HL-60 (cell line): ENCODE measurements at regions not wholly inside any gene's neighbourhood (a gene's known extent, or its start where the extent isn't known, plus 50 kb on each side); places are given as distances from the start of the nearest gene placed in this dataset.

ENCODE experiments used
- DNase-seq, 2 experiments: peaks; one replicate each; pipeline ENCODE4 v3.0.0-alpha.2; 2010 to 2020; ENCODE audit warnings: low read depth in 1 of 2, low spot score in 1 of 2
- H3K27ac ChIP-seq: fragments of 250-450 bp; sonication (Bioruptor Pico); replicated peaks from 2 replicates; pipeline ENCODE4 v1.5.1; 2020; ENCODE audit warnings: mild to moderate bottlenecking, moderate library complexity
- H3K27me3 ChIP-seq: fragments of 250-450 bp; sonication (Bioruptor Pico); 2 replicates; pipeline ENCODE4 v1.5.1; 2021; ENCODE audit warnings: mild to moderate bottlenecking, moderate library complexity; ENCODE audit not compliant: insufficient read depth, poor library complexity, severe bottlenecking
- H3K4me3 ChIP-seq: replicated peaks from 2 replicates; pipeline ENCODE4 v1.5.1; 2011; ENCODE audit warnings: mild to moderate bottlenecking, control low read depth, low read length; ENCODE audit not compliant: insufficient read depth
- GABPA ChIP-seq: IDR thresholded peaks from 2 replicates; pipeline ENCODE4 v1.6.1; 2012; ENCODE audit warnings: low read depth
- POLR2AphosphoS5 ChIP-seq: IDR thresholded peaks from 2 replicates; pipeline ENCODE4 v1.6.1; 2012; ENCODE audit warnings: low read depth
- REST ChIP-seq: IDR thresholded peaks from 2 replicates; pipeline ENCODE4 v1.6.1; 2012; ENCODE audit warnings: low read depth; ENCODE audit not compliant: insufficient replicate concordance
- SPI1 ChIP-seq: IDR thresholded peaks from 2 replicates; pipeline ENCODE4 v1.6.1; 2012; ENCODE audit warnings: low read depth, mild to moderate bottlenecking, borderline replicate concordance
- TF ChIP-seq, protein P1 (sequence below): IDR thresholded peaks from one replicate; pipeline ENCODE4 v1.5.1; 2011; ENCODE audit warnings: low read length, control low read depth, inconsistent platforms; ENCODE audit not compliant: insufficient read depth

- no peak for TF ChIP-seq POLR2AphosphoS5
- TF ChIP-seq GABPA, result no peak
- TF ChIP-seq, protein P1, sequence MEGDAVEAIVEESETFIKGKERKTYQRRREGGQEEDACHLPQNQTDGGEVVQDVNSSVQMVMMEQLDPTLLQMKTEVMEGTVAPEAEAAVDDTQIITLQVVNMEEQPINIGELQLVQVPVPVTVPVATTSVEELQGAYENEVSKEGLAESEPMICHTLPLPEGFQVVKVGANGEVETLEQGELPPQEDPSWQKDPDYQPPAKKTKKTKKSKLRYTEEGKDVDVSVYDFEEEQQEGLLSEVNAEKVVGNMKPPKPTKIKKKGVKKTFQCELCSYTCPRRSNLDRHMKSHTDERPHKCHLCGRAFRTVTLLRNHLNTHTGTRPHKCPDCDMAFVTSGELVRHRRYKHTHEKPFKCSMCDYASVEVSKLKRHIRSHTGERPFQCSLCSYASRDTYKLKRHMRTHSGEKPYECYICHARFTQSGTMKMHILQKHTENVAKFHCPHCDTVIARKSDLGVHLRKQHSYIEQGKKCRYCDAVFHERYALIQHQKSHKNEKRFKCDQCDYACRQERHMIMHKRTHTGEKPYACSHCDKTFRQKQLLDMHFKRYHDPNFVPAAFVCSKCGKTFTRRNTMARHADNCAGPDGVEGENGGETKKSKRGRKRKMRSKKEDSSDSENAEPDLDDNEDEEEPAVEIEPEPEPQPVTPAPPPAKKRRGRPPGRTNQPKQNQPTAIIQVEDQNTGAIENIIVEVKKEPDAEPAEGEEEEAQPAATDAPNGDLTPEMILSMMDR, result no peak
- no peak for TF ChIP-seq SPI1
- TF ChIP-seq REST, result no peak
- peaks cover 4% of the 10 kb centered on the region for H3K27me3 ChIP-seq
- no peak overlapping the region for H3K4me3 ChIP-seq
- DNase-seq, result no peak
- H3K27ac ChIP-seq, result no peak overlapping the region
These were observed 93.0 kb upstream of the IRS2 start for GRCh38 chr13:109879338-109879737.

DNA sequence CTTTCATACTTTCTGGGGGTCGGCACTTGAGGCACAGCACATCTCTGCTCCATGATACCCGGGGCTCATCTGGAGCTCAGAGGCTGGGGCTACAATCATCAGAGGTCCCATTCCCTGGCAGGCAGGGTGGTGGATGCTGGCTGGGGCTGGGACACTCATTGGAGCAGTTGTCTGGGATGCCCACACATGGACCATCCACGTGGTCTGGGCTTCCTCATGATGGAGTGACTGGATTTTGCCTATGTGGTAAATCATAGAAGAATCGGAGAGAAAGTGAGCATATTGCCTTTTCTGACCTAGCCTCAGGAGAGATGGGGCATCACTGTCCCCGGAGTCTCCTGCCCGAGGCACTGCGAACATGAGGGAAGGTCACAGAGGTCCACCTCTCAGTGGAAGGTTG, 91.4 kb upstream of the IRS2 start:
- Histone ChIP-seq H3K27me3 (peaks cover 1% of the 10 kb centered on the region), H3K27ac (no peak overlapping the region), H3K4me3 (no peak overlapping the region)
- TF ChIP-seq GABPA (no peak), REST (no peak), POLR2AphosphoS5 (no peak)
- TF ChIP-seq, protein P1, result no peak
- no peak for DNase-seq

- H3K27me3 ChIP-seq, result peaks cover 4% of the 10 kb centered on the region
- H3K27ac ChIP-seq, result no peak overlapping the region
- H3K4me3 ChIP-seq, result no peak overlapping the region
- DNase-seq, result no peak
- TF ChIP-seq, protein P1, result no peak
- no peak for TF ChIP-seq GABPA
- TF ChIP-seq POLR2AphosphoS5, result no peak
- no peak for TF ChIP-seq REST
- no peak for TF ChIP-seq SPI1
These were observed 89.4 kb upstream of the IRS2 start for GRCh38 chr13:109875746-109876145.
